Fibroblast of skin of abdomen (primary cell): ENCODE measurements at regions not wholly inside any gene's neighbourhood (a gene's known extent, or its start where the extent isn't known, plus 50 kb on each side); places are given as distances from the start of the nearest gene placed in this dataset.
"Not testable (repeated sequence)": the region's sequence is repeated elsewhere in the genome, so short reads cannot be mapped to it uniquely, and the experiment has no call there.

ENCODE experiments used
- DNase-seq: peaks from one replicate; pipeline ENCODE4 v3.0.0-alpha.2; 2013

- DNase-seq: not testable (repeated sequence)
Measured at GRCh38 chr7:150047329-150047728, 173.6 kb downstream of the ATP6V0E2 start.

GRCh38 chr7:150047772-150048171 is 174.0 kb downstream of the ATP6V0E2 start:
- DNase-seq: not testable (repeated sequence)

- not testable (repeated sequence) for DNase-seq
Measured at GRCh38 chr7:150048244-150049011, 174.7 kb downstream of the ATP6V0E2 start.

DNA sequence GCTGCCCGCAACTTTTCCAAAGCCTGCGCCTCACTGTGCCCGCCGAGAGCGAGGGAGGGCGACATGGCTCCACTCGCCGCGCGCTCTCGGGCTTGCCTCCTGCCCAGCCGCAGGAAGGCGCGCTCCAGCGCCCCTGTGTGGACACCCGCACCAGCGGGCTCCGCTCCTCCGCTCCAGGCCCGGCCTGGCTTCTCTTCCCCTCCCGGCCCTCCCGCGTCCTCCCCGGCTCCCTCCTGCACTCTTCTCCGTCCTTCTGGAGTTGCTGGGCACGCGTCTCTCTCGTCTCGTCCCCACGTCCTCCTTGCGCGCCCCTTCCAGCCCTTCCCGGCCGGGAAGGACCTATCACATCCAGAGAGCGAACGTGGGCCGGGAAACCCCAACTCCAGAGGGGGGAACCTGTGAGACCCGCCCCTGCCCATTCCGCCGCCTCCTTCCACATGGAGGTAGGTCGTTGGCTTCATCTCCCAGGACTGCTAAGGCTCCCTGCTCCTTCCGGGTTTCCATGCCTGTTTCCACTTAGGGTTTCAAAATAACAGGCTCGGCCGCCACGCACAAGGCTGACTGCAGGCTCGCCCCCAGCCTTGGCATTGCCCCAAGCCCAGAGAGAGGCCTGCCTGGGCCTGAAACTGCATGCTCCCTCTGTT is 175.4 kb downstream of the ATP6V0E2 start:
- DNase-seq: peak; percentile 6

DNA sequence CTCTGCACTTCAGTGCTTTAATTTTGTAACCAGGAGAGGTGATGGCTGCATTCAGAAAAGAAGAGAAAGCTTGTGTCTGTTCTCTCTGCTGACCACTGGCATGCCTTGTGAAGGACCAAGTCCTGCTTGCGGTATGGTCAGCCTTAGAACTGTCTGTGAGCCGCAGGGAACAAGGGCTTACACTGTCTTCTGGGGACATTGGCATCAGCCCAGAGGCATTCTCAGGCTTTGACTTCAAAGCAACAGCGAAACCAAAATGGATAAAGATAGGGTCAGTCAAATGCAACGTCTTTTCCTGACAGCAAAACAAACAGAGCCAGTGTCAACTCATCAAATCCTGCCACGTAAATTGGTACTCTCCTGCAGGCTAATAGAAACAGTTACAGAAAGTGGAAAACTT is 179.6 kb downstream of the ATP6V0E2 start:
- not testable (repeated sequence) for DNase-seq

- DNase-seq: not testable (repeated sequence)
Measured at GRCh38 chr7:150054242-150054641, 180.5 kb downstream of the ATP6V0E2 start.

GRCh38 chr7:150060259-150061221 is 186.8 kb downstream of the ATP6V0E2 start:
- DNase-seq: not testable (repeated sequence)

- DNase-seq: not testable (repeated sequence)
Measured at GRCh38 chr7:150063195-150063594, 189.4 kb downstream of the ATP6V0E2 start.

- not testable (repeated sequence) for DNase-seq
Measured at GRCh38 chr7:150069555-150070313, 196.0 kb downstream of the ATP6V0E2 start.

- DNase-seq: not testable (repeated sequence)
Measured at GRCh38 chr7:150077543-150077942, 203.8 kb downstream of the ATP6V0E2 start.

GRCh38 chr7:150081865-150082264 is 208.1 kb downstream of the ATP6V0E2 start:
- not testable (repeated sequence) for DNase-seq

DNA sequence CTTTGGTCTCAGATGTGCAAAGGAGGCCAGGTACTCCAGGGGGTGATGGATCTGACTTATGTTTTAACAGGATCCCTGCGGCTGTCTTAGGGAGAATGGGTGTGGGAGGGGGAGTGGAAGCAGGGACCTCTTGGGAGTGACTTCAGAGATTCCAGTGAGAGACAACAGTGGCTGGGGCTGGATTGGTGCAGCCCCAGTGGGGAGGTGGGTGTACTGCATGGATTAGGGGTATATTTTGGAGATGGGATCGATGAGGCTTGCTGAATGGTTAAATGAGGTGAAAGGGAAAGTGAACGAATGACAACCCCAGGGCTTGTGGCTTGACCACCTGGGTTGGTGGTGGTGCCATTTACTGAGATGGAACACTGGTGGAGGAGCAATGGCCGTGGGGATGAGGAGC is 211.0 kb downstream of the ATP6V0E2 start:
- not testable (repeated sequence) for DNase-seq

DNA sequence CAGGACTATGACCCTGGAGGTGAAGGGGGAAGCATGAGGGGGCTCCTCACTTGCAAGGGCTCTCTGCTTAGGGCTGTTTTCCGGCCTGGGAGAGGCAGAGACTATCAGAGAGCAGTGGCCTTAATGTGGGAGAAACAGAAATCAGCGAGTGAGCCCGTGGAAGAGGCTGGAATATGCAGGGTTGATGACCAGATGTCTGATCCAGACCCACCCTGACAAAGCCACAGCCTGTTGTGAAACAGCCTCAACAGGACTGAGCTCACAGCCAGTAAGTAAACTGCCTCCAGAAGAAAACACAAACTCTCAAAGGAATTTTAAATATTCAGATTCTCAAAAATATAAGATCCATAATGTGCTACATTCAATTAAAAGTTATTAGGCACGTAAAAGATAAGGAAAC is 213.7 kb downstream of the ATP6V0E2 start:
- DNase-seq: not testable (repeated sequence)

DNA sequence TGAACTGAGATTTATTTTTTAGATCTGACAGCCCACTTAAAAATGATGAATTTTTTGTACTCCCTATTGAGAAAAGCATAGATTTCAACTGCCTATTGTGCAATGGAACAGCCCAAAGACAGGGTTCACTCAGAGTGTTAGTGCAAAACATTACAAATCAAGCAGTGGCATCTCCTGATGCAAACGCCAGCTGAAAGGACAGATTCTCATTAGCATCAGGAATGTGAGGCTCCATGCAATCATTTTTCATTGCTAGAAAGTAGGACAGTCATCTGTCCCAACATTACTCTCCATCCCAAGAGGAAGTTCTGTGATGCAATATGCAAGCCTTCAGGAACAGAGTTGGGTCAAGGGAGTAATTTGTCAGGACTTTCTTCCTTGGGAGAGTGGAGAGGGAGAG is 215.4 kb downstream of the ATP6V0E2 start:
- not testable (repeated sequence) for DNase-seq

- not testable (repeated sequence) for DNase-seq
Measured at GRCh38 chr7:150090776-150091175, 217.0 kb downstream of the ATP6V0E2 start.

DNA sequence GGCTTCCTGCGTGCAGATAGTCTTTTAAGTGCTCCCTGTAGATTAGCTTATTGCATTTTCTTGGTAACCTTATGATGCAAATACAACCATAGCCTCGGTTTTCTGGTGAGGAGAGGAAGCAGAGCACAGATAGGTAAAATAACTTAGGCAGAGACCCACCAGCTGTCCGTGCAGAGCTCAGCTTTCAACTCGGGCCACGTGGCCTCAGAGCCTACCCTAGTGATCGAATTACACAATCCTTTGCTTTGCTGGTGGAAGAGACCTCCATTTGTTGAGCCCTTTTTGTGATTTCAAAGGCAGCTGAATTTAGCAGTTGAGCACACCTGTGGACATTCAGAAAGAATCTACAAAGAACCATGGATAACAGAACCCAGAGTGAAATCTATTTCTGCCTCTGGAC is 220.1 kb downstream of the ATP6V0E2 start:
- DNase-seq: not testable (repeated sequence)

GRCh38 chr7:150096213-150096994 is 222.6 kb downstream of the ATP6V0E2 start:
- not testable (repeated sequence) for DNase-seq

DNA sequence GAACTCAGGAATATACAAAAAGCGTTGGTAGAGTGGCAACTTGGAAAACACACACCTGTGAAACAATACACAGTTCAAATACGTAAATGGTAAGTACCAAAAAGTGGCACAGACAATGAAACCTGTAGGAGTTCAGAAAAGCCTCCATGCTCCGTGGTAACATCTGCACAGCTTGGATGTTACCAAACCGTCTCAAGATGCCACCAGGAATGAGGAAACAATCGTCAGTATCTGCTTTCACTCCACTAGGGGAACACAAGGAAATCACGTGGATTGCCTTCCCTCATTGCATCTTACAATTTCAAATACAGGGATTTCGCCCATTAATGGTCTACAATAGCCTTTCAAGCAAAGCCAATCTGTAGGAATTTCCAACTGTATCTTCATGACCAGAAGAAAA is 224.6 kb upstream of the LRRC61 start:
- DNase-seq: not testable (repeated sequence)

DNA sequence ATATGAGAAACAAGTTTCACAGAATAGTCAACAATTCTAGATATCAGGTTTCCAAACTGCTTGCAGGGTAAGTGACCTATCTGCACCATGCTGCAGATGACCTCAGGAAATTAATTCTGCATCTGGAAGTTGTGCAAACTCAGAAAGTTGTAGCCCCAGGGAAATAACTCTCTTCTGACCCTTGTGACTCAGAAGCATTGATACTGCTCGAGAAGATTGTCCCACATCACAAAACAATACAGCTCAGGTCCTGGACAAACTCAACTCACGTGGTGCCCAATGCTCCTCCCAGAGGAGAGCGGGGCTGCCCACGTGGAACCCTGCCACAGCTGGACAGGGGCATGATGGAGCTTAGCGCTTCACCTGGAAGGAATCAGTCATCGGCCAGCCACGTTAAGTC is 221.9 kb upstream of the LRRC61 start:
- DNase-seq: not testable (repeated sequence)

DNA sequence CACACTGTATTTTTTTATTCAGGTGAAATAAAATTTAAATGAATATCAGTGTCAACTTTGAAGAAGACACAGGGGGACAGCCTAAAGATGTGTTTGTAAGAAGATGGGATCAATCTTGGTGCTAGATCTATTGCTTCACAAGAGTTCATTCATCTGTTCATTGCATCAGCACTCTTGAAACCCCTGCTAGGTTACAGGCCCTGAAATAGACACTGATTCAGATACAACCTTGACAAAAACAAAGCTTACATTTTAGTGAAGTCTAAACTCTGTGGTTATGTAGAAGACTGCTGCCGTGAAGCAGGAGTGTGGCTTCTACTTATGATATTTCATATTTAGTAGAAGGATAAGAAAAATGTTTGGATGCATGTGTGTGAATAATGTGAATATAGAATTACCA is 215.9 kb upstream of the LRRC61 start:
- DNase-seq: not testable (repeated sequence)

DNA sequence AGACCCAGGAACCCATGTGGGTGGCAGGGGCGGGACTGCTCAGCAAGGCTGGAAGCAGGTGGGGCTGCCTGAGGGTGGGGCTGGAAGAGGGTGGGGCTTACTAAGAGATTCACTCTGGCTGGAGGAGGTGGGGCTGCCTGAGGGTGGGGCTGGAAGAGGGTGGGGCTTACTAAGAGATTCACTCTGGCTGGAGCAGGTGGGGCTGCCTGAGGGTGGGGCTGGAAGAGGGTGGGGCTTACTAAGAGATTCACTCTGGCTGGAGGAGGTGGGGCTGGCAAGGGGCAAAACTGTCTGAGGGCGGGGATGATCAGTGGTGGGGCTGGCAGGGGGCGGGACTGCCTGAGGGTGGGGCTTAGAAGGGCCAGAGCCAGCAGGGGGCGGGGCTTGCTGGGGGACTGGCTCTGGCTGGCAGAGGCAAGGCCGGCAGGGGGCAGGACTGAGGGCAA is 212.8 kb upstream of the LRRC61 start:
- not testable (repeated sequence) for DNase-seq
